Activated CD4-positive, alpha-beta memory T cell treated with anti-CD3 and anti-CD28 coated beads for 36 hours (primary cell): ENCODE measurements at regions not wholly inside any gene's neighbourhood (a gene's known extent, or its start where the extent isn't known, plus 50 kb on each side); places are given as distances from the start of the nearest gene placed in this dataset.
A peak's percentile ranks its signal among the peaks of the same experiment; 100 is the strongest.

Experiments used
- CTCF ChIA-PET: fragments of 350-600 bp; sonication (Branson Sonifier 250); formaldehyde crosslinking; loops from one replicate; lab custom pipeline; 2021; ENCODE audit warnings: antibody characterized with exemption, inconsistent platforms; lab: Charles Lee
- POLR2A ChIA-PET: fragments of 350-600 bp; sonication (Branson Sonifier 250); formaldehyde crosslinking; loops from one replicate; lab custom pipeline; 2021; ENCODE audit warnings: antibody characterized with exemption; lab: Charles Lee
- DNase-seq: peaks from one replicate; pipeline ENCODE4 v3.0.0-alpha.2; 2020
- H3K27ac Mint-ChIP-seq: one replicate; pipeline ENCODE4 v1.8.0; 2021; ENCODE audit warnings: mixed read lengths
- H3K27me3 Mint-ChIP-seq: one replicate; pipeline ENCODE4 v1.8.0; 2021; ENCODE audit warnings: mixed read lengths
- H3K36me3 Mint-ChIP-seq: one replicate; pipeline ENCODE4 v1.8.0; 2021; ENCODE audit warnings: mixed read lengths
- H3K4me1 Mint-ChIP-seq: one replicate; pipeline ENCODE4 v1.8.0; 2021; ENCODE audit warnings: low read depth, mixed read lengths
- H3K4me3 Mint-ChIP-seq: one replicate; pipeline ENCODE4 v1.8.0; 2021; ENCODE audit warnings: mild to moderate bottlenecking, mixed read lengths
- H3K9me3 Mint-ChIP-seq: one replicate; pipeline ENCODE4 v1.8.0; 2021; ENCODE audit warnings: mixed read lengths
- intact Hi-C: fragments of 100-400 bp; cut with micrococcal nuclease; formaldehyde crosslinking; loops from one replicate; pipeline ENCODE4 v1.15.1; 2023

DNA sequence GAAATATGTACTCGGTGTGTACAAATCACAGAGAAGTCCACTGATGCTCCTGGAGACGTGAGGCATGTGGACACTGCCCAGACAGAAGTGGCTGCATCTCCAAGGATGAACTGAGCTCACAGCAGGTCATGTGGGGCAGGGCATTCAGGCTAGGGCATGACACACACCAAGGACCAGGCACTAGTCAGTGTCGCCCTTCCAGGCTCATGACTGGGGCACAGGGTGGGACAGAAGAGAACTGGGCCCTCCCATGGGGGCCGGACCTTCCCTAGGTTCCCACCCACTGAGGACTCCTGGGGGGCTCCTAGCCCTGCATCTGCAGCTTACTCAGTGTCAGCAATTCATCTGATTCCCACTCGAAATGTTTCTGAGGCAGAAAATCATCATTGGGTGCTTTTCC, 256.8 kb upstream of the IRX4 start:
- CTCF ChIA-PET = no interaction called here
- intact Hi-C loops = no loop called here
- POLR2A ChIA-PET = no interaction called here
- no peak for DNase-seq
- peaks cover 4% of the 10 kb centered on the region for H3K9me3 Mint-ChIP-seq
- no peaks in the 10 kb centered on the region for H3K4me1 Mint-ChIP-seq
- no peak overlapping the region for H3K4me3 Mint-ChIP-seq
- no peak overlapping the region for H3K27ac Mint-ChIP-seq
- H3K27me3 Mint-ChIP-seq = peaks cover 17% of the 10 kb centered on the region
- H3K36me3 Mint-ChIP-seq = no peaks in the 10 kb centered on the region

DNA sequence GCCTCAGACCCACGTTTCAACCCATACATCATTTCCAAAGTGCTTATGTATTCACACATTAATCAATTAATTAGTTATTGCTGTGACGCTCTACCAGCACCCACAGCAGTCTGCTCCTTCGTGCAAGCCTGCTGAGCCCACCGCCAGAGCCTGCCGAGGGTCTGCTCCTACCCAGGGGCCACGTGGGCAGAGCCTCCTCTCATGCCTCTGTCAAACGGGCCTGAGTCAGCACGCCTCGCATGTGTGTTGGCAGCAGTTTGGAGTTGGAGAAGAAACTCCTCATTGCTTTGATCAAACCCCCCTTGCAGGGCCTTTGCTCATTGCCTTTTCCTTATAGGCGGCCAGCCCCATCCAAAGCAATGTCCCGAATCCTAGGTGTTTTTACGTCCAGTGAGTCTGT, 256.2 kb upstream of the IRX4 start:
- CTCF ChIA-PET = no interaction called here
- DNase-seq = no peak
- Mint-ChIP-seq H3K9me3 (peaks cover 4% of the 10 kb centered on the region), H3K4me3 (no peak overlapping the region), H3K27ac (no peak overlapping the region), H3K27me3 (peaks cover 17% of the 10 kb centered on the region), H3K4me1 (no peaks in the 10 kb centered on the region), H3K36me3 (no peaks in the 10 kb centered on the region)
- POLR2A ChIA-PET = no interaction called here
- intact Hi-C loops = no loop called here

DNA sequence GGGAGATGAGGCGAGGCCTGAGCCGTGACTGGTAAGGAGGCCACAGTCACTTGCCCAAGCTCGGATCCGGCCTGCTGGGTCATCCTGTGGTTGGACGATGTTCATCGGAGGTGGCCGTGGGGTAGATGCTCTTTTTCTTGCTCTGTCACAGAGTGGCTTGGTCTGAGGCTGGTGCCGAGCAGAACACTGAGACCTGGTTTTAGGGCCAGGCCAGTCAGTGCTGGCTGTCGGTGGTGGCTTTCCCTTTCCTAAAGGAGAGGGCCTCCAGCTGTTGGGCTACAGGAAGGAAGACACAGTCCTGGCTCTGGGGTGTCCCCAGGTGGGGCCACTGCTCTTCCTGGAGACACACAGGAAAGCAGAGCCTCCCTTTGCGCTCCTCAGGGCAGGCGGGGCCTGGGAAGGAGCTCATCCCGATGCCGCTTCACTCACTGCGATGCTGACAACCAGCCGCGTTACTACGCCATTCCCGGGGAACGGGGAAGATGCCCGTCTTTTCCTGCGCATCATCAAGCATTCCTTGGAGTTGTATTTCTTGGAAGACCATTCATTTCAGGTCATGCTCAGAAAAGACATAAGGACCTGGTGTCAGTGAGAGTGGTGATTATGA, 254.8 kb upstream of the IRX4 start:
- ChIA-PET POLR2A (no interaction called here), CTCF (no interaction called here)
- intact Hi-C loops = no loop called here
- no peak for DNase-seq
- H3K9me3 Mint-ChIP-seq = peaks cover 4% of the 10 kb centered on the region
- H3K27ac Mint-ChIP-seq = no peak overlapping the region
- H3K4me1 Mint-ChIP-seq = no peaks in the 10 kb centered on the region
- peaks cover 11% of the 10 kb centered on the region for H3K27me3 Mint-ChIP-seq
- no peaks in the 10 kb centered on the region for H3K36me3 Mint-ChIP-seq
- no peak overlapping the region for H3K4me3 Mint-ChIP-seq

DNA sequence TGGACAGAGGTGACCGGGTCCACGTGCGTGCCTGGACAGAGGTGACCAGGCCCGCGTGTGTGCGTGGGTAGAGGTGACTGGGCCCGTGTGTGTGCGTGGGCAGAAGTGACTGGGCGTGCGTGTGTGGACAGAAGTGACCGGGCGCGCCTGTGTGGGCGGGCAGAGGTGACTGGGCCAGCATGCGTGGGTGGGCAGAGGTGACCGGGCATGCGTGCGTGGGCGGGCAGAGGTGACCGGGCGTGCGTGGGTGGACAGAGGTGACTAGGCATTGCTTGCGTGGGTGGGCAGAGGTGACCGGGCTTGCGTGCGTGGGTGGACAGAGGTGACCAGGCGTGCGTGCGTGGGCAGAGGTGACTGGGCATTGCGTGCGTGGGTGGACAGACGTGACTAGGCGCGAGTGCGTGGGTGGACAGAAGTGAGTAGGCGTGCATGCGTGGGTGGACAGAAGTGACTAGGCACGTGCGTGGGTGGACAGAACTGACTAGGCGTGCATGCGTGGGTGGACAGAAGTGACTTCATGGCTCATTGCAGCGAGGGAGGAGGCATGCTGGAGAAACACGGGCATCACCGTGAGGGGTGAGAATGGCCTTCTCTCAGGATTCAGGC, 254.1 kb upstream of the IRX4 start:
- Mint-ChIP-seq H3K27ac (peak overlapping the region; percentile 38), H3K36me3 (no peaks in the 10 kb centered on the region), H3K4me3 (no peak overlapping the region), H3K4me1 (no peaks in the 10 kb centered on the region), H3K9me3 (peaks cover 4% of the 10 kb centered on the region), H3K27me3 (peaks cover 11% of the 10 kb centered on the region)
- intact Hi-C loops = no loop called here
- ChIA-PET POLR2A (no interaction called here), CTCF (no interaction called here)
- peak; percentile 10 for DNase-seq

DNA sequence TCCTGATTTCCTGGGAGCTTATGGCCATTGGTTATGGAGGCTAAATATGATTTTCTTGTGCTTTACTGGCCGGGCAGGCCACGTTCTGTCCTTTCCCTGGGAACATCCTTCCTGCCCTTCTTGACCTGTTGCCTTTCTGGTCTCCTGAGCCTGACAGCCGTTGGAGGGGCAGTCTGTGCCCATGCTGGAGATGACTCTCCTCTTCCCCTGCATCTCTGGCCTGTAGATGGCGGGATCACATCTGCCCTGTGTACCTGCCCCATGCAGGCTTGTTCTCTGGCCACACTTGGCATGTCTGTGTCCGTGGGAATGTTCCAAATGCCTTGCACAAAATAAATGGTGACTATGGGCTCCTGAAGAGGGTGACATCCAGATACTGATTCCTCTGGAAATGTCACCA, 253.1 kb upstream of the IRX4 start:
- DNase-seq = no peak
- ChIA-PET POLR2A (no interaction called here), CTCF (no interaction called here)
- Mint-ChIP-seq H3K27me3 (peaks cover 11% of the 10 kb centered on the region), H3K36me3 (no peaks in the 10 kb centered on the region), H3K9me3 (peaks cover 4% of the 10 kb centered on the region), H3K4me3 (no peak overlapping the region), H3K4me1 (no peaks in the 10 kb centered on the region), H3K27ac (no peak overlapping the region)
- intact Hi-C loops = no loop called here

DNA sequence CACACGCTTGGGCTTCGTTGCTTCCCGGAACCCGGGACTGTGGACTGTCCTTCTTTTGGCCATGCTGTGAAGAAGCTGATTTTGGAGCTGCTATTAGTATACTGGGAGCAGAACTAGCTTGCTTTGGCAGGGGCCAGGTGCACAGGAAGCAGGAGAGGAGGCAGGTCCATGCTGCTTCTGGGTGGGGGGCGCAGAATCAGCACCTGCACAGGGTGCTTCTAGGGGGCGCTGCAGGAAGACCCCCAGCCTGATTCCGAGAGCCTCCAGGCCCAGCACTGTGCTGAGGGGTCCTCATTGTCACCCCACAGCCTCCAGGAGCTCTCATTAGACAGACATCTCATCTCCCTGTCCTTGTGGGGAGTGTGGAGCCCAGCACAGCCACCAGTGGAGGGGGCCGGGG, 252.6 kb upstream of the IRX4 start:
- Mint-ChIP-seq H3K4me1 (no peaks in the 10 kb centered on the region), H3K36me3 (no peaks in the 10 kb centered on the region), H3K27ac (no peak overlapping the region), H3K4me3 (no peak overlapping the region), H3K9me3 (peaks cover 4% of the 10 kb centered on the region), H3K27me3 (peaks cover 8% of the 10 kb centered on the region)
- POLR2A ChIA-PET = no interaction called here
- intact Hi-C loops = no loop called here
- DNase-seq = no peak
- CTCF ChIA-PET = no interaction called here

DNA sequence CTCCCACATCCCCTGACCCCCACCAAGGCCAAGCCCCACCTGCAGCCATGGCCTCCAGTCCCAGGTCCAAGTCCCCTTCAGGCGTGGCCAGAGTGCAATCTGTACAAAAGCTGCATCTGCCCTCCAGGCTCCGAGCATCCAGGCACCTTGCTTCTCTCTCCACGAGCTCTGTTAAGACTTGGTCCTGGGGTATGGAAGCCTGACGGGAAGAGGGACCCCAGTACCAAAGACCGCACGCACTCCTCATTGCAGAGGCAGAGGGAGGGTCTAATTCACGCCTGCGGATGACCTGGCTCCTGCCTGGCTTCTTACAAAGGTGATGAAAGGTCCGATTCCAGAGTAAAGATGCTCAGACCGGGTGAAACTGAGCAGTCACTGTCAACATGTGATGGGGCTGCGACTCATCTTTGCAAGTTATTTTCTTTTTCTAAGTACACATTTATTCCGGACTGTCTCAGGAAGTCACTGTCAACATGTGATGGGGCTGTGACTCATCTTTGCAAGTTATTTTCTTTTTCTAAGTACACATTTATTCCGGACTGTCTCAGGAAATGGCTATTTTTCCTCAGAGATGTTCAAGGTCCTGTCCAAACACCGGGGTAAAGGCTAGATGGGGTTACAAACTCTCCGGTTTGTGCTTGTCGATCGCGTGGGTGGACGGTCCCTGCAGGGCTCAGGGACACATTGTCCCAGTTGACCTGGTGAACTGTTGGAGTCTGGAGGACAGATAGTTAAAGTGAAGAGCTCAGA, 252.0 kb upstream of the IRX4 start:
- intact Hi-C loops = no loop called here
- ChIA-PET CTCF (no interaction called here), POLR2A (no interaction called here)
- H3K9me3 Mint-ChIP-seq = peaks cover 4% of the 10 kb centered on the region
- H3K4me1 Mint-ChIP-seq = no peaks in the 10 kb centered on the region
- DNase-seq = no peak
- no peak overlapping the region for H3K27ac Mint-ChIP-seq
- no peaks in the 10 kb centered on the region for H3K36me3 Mint-ChIP-seq
- H3K27me3 Mint-ChIP-seq = peaks cover 8% of the 10 kb centered on the region
- no peak overlapping the region for H3K4me3 Mint-ChIP-seq

DNA sequence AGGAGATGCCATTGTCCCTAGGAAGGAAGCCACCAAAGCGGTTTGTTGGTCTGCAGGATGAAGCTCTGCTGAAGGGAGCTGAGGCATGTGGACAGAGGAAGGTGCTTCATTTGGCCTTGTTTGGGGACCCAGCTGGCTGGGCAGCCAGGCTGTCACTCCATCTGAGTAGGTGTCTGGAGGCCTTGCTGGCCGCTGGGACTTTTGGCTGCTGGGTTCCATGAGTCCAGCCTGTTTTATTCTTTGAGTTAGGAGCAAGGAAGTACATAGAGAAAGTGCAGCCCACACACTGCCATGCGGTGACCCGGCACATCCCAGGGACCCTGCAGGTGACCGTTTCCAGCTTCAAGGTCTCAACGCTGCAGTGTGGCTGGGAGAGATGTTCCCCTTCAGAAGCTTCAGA, 251.2 kb upstream of the IRX4 start:
- no peak overlapping the region for H3K4me3 Mint-ChIP-seq
- no peak for DNase-seq
- H3K27ac Mint-ChIP-seq = no peak overlapping the region
- CTCF ChIA-PET = no interaction called here
- H3K27me3 Mint-ChIP-seq = peaks cover 8% of the 10 kb centered on the region
- H3K9me3 Mint-ChIP-seq = peaks cover 4% of the 10 kb centered on the region
- POLR2A ChIA-PET = no interaction called here
- intact Hi-C loops = no loop called here
- no peaks in the 10 kb centered on the region for H3K36me3 Mint-ChIP-seq
- no peaks in the 10 kb centered on the region for H3K4me1 Mint-ChIP-seq

DNA sequence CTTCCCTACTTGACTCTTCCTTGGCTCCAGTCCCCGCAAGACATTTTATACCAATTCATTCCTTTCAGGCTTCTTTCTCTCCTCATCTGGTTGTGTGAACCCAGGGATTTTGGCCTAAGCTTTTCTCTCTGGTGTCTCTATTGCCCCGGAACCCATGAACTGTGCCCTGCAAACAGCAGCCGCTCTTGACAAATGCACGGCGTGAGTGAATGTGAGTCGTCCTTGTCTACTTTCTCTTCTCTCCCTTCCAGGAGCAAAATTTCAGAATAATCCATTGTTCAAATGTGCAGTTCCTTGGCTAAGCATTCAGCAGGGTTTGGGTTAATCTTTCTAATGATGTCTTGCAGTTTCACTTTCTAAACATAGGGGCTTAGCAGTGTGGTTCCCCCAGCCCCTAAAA, 250.4 kb upstream of the IRX4 start:
- intact Hi-C loops = no loop called here
- no peaks in the 10 kb centered on the region for H3K36me3 Mint-ChIP-seq
- no peak for DNase-seq
- peaks cover 8% of the 10 kb centered on the region for H3K27me3 Mint-ChIP-seq
- H3K9me3 Mint-ChIP-seq = peaks cover 4% of the 10 kb centered on the region
- ChIA-PET CTCF (no interaction called here), POLR2A (no interaction called here)
- H3K4me1 Mint-ChIP-seq = no peaks in the 10 kb centered on the region
- H3K27ac Mint-ChIP-seq = no peak overlapping the region
- no peak overlapping the region for H3K4me3 Mint-ChIP-seq

DNA sequence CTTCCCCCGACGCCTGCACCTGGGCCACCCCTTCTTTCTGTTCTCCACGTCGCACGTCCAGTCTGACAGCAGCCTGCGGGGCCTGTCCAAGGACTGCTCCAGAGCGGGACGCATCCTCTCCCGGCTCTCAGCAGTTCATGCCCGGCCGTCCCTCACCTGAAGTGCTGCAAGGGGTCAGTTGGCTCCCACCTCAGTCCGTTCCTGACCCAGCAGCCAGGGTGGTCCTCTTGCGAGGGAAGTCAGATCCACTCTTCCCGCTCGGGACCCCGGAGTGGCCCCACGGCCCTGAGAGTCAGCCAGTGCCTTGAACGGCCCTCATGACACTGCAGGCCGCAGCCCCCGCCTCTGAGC, 249.7 kb upstream of the IRX4 start:
- POLR2A ChIA-PET = no interaction called here
- CTCF ChIA-PET = no interaction called here
- Mint-ChIP-seq H3K9me3 (peaks cover 4% of the 10 kb centered on the region), H3K27me3 (peaks cover 8% of the 10 kb centered on the region), H3K4me3 (no peak overlapping the region), H3K4me1 (no peaks in the 10 kb centered on the region), H3K36me3 (no peaks in the 10 kb centered on the region), H3K27ac (no peak overlapping the region)
- intact Hi-C loops = no loop called here
- DNase-seq = no peak

DNA sequence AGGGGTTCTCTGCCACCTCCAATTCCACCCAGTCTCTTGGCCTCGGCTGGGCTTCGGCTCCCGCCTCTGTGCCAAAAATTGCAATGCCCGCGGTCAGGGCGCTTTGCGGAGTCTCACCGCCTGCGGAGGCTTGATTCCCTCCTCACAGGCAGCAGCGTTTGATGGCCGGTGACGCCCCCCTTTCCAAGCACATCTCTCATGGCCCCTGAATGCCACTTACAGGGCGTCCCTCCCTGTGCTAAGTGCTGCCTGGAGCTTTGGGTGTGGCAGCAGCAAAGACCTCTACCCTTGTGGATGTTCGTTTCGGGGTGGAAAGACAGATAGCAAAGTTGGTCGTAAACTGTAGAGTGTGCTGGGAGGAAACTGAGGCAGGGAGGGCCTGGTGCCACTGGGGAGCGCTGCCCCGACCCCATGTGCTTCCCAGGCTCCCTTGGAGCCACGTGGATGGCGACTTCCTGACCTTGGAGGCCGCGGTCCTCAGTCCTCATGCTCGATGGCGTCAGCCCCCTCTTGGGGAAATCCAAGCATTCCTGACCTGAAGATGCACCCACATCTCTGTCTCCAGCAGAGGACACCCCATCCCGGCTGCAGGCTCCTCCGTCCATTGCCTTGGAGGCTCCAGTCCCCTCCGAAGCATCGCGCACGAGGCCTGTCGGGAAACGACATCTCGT, 249.2 kb upstream of the IRX4 start:
- H3K27ac Mint-ChIP-seq = no peak overlapping the region
- H3K36me3 Mint-ChIP-seq = no peaks in the 10 kb centered on the region
- DNase-seq = no peak
- H3K4me1 Mint-ChIP-seq = no peaks in the 10 kb centered on the region
- CTCF ChIA-PET = no interaction called here
- H3K4me3 Mint-ChIP-seq = no peak overlapping the region
- intact Hi-C loops = no loop called here
- POLR2A ChIA-PET = no interaction called here
- H3K9me3 Mint-ChIP-seq = peaks cover 3% of the 10 kb centered on the region
- H3K27me3 Mint-ChIP-seq = peaks cover 3% of the 10 kb centered on the region

DNA sequence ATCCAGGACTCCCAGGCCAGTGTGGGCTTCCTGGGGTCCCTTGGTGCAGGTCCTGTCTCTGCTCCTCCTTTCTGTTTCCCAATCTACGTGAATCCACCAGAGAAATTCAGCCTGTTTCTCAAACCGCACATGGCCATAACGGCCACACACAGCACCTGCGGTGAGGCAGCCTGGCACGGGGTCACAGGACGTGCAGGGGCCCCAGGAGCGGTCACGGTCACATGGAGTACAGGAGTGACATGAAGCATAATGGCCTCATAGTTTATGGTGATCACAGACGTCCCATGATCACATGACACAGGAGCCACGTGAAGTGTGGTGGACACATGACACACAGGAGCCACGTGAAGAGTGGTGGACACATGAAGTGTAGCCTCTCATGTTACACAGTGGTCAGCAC, 248.5 kb upstream of the IRX4 start:
- H3K9me3 Mint-ChIP-seq = no peaks in the 10 kb centered on the region
- H3K4me1 Mint-ChIP-seq = no peaks in the 10 kb centered on the region
- H3K27ac Mint-ChIP-seq = no peak overlapping the region
- intact Hi-C loops = no loop called here
- H3K36me3 Mint-ChIP-seq = no peaks in the 10 kb centered on the region
- ChIA-PET CTCF (no interaction called here), POLR2A (no interaction called here)
- H3K27me3 Mint-ChIP-seq = no peaks in the 10 kb centered on the region
- H3K4me3 Mint-ChIP-seq = no peak overlapping the region
- DNase-seq = no peak
